ENCODE measurements at regions not wholly inside any gene's neighbourhood (a gene's known extent, or its start where the extent isn't known, plus 50 kb on each side); places are given as distances from the start of the nearest gene placed in this dataset.

- TF ChIP-seq CTCF (IDR thresholded peaks at IDR 0.05) (no peak), POLR2A (IDR thresholded peaks at IDR 0.05) (no peak)
Measured at GRCh38 chr9:110025551-110026170, 182.3 kb downstream of the C9orf152 start.
